Lung (tissue), 11 donors: ENCODE measurements at regions not wholly inside any gene's neighbourhood (a gene's known extent, or its start where the extent isn't known, plus 50 kb on each side); places are given as distances from the start of the nearest gene placed in this dataset.

ENCODE experiments used
- ATAC-seq: fragments of 200-7000 bp; cut with Tn5 transposase; one replicate; pipeline ENCODE4 v1.9.1; 2020; ENCODE audit warnings: moderate number of reproducible peaks; ENCODE audit not compliant: insufficient read depth, low FRiP score
- DNase-seq, 3 donors: peaks; one replicate each; pipeline ENCODE4 v3.0.0-alpha.2; 2013 to 2017
- H3K27ac ChIP-seq, 2 donors: one replicate each; pipeline ENCODE4 v1.5.1; 2013; ENCODE audit warnings: mild to moderate bottlenecking in 2 of 2, moderate library complexity in 2 of 2, control low read depth in 1 of 2, inconsistent platforms in 1 of 2, low read depth in 1 of 2, low read length in 1 of 2
- H3K27me3 ChIP-seq, 3 donors: one replicate each; pipeline ENCODE4 v1.5.1; 2013; ENCODE audit warnings: low read length in 2 of 3; ENCODE audit not compliant: control insufficient read depth in 3 of 3, insufficient read depth in 3 of 3
- H3K36me3 ChIP-seq, 4 donors: one replicate each; pipeline ENCODE4 v1.5.1; 2013; ENCODE audit warnings: low read length in 4 of 4, mild to moderate bottlenecking in 1 of 4, moderate library complexity in 1 of 4; ENCODE audit not compliant: control insufficient read depth in 4 of 4, insufficient read depth in 4 of 4
- H3K4me1 ChIP-seq, 5 donors: one replicate each; pipeline ENCODE4 v1.5.1; 2013; ENCODE audit warnings: low read length in 5 of 5, mild to moderate bottlenecking in 2 of 5, moderate library complexity in 1 of 5; ENCODE audit not compliant: control insufficient read depth in 5 of 5, insufficient read depth in 5 of 5
- H3K4me3 ChIP-seq: one replicate; pipeline ENCODE4 v1.5.1; 2013; ENCODE audit warnings: mild to moderate bottlenecking, control low read depth, moderate library complexity
- H3K9ac ChIP-seq, 2 donors: one replicate each; pipeline ENCODE4 v1.5.1; 2013; ENCODE audit warnings: low read length in 2 of 2, control low read depth in 1 of 2; ENCODE audit not compliant: insufficient read depth in 1 of 2
- H3K9me3 ChIP-seq, 4 donors: one replicate each; pipeline ENCODE4 v1.5.1; 2013; ENCODE audit warnings: low read length in 3 of 4, mild to moderate bottlenecking in 1 of 4, moderate library complexity in 1 of 4; ENCODE audit not compliant: control insufficient read depth in 4 of 4, insufficient read depth in 3 of 4
- CTCF ChIP-seq: IDR thresholded peaks from 2 replicates; pipeline ENCODE4 v1.5.1; 2012; ENCODE audit warnings: mild to moderate bottlenecking; ENCODE audit errors: control extremely low read depth, extremely low read depth
- WGBS, 2 donors: extraction: QIAGEN DNeasy Blood & Tissue Kit; methylation state at CpG; one replicate each; pipeline ENCODE4 v1.1.7; 2013; 5-methylcytosine and 5-hydroxymethylcytosine counted together
- donor health status: control.
- donor health status: control.
- donor health status: Bipolar disorder and iron deficiency.
- donor health status: healthy.
- donor health status: DM: yes; HTN: yes; CAD: no.

- ATAC-seq: no peak
- Histone ChIP-seq H3K4me1 (no peaks in the 10 kb centered on the region), H3K27ac (no peak overlapping the region), H3K27me3 (no peaks in the 10 kb centered on the region), H3K36me3 (no peaks in the 10 kb centered on the region), H3K9ac (no peak overlapping the region), H3K9me3 (no peaks in the 10 kb centered on the region), H3K4me3 (no peak overlapping the region)
- DNase-seq: no peak
- TF ChIP-seq CTCF: no peak
- WGBS, 2 donors: 91 to 100% methylated on average over 1 of the region's 1 CpG
Measured at GRCh38 chr3:83655083-83655482, 1303.7 kb upstream of the CADM2 start.

GRCh38 chr3:83662381-83662960, 1296.3 kb upstream of the CADM2 start:
- Histone ChIP-seq H3K27ac (no peak overlapping the region), H3K36me3 (no peaks in the 10 kb centered on the region), H3K9me3 (no peaks in the 10 kb centered on the region), H3K4me3 (no peak overlapping the region), H3K4me1 (no peaks in the 10 kb centered on the region), H3K9ac (no peak overlapping the region), H3K27me3 (no peaks in the 10 kb centered on the region)
- WGBS, 2 donors: 81 to 89% methylated on average over 4 of the region's 4 CpGs
- TF ChIP-seq CTCF: no peak
- DNase-seq: no peak
- no peak for ATAC-seq

GRCh38 chr3:83670416-83670815, 1288.4 kb upstream of the CADM2 start:
- Histone ChIP-seq H3K4me3 (no peak overlapping the region), H3K9ac (no peak overlapping the region), H3K36me3 (no peaks in the 10 kb centered on the region), H3K9me3 (no peaks in the 10 kb centered on the region), H3K27ac (no peak overlapping the region), H3K4me1 (no peaks in the 10 kb centered on the region), H3K27me3 (no peaks in the 10 kb centered on the region)
- no peak for TF ChIP-seq CTCF
- WGBS, 2 donors: 79 to 85% methylated on average over 1 of the region's 1 CpG
- ATAC-seq (no peak), DNase-seq (no peak)
